ENCODE measurements at regions not wholly inside any gene's neighbourhood (a gene's known extent, or its start where the extent isn't known, plus 50 kb on each side); places are given as distances from the start of the nearest gene placed in this dataset.

- no peak for DNase-seq (ENCODE audit: low spot score)
- in situ Hi-C loops (cut with HindIII; ENCODE audit: low sequenced_read_pairs) = no loop called here
Observed at GRCh38 chr4:85416094-85416493, 58.9 kb upstream of the ARHGAP24 start.

- in situ Hi-C loops (cut with HindIII; ENCODE audit: low sequenced_read_pairs) = no loop called here
- no peak for DNase-seq (ENCODE audit: low spot score)
Observed at GRCh38 chr4:85419103-85419502, 55.8 kb upstream of the ARHGAP24 start.

- DNase-seq (ENCODE audit: low spot score) = no peak
- in situ Hi-C loops (cut with HindIII; ENCODE audit: low sequenced_read_pairs) = no loop called here
Observed at GRCh38 chr4:85420831-85421230, 54.1 kb upstream of the ARHGAP24 start.

GRCh38 chr4:85423431-85423830 is 51.5 kb upstream of the ARHGAP24 start:
- DNase-seq (ENCODE audit: low spot score) = no peak
- in situ Hi-C loops (cut with HindIII; ENCODE audit: low sequenced_read_pairs) = no loop called here
